K562 (cell line): ENCODE measurements at regions not wholly inside any gene's neighbourhood (a gene's known extent, or its start where the extent isn't known, plus 50 kb on each side); places are given as distances from the start of the nearest gene placed in this dataset.

Experiments used
- ATF2 ChIP-seq: sonication (generic); formaldehyde crosslinking; IDR thresholded peaks from 2 replicates; pipeline ENCODE4 v1.8.1; 2022; ENCODE audit warnings: missing genetic modification reagents
- CEBPG ChIP-seq, 3 experiments: fragments of 200-800 bp in 1 of 3; sonication (Bioruptor generic) in 1 of 3; sonication (generic) in 1 of 3; formaldehyde crosslinking in 1 of 3; IDR thresholded peaks in 2 of 3; conservative IDR thresholded peaks in 1 of 3; 2 replicates each; pipeline versions ENCODE4 v1.6.1 to v1.8.0; 2016 to 2022; ENCODE audit warnings: missing compliant biosample characterization in 2 of 3, missing genetic modification characterization in 2 of 3, mild to moderate bottlenecking in 1 of 3, missing genetic modification reagents in 1 of 3
- CLOCK ChIP-seq: fragments of 250-450 bp; sonication (Bioruptor Pico); IDR thresholded peaks from 2 replicates; pipeline ENCODE4 v1.4.0; 2020; ENCODE audit warnings: mild to moderate bottlenecking, moderate library complexity, borderline replicate concordance
- DMBX1 ChIP-seq: fragments of 250-450 bp; sonication (Bioruptor Pico); IDR thresholded peaks from 2 replicates; pipeline ENCODE4 v1.8.0; 2022; ENCODE audit warnings: inconsistent platforms, mild to moderate bottlenecking, moderate library complexity, borderline replicate concordance
- EP400 ChIP-seq: fragments of 450-650 bp; IDR thresholded peaks from 2 replicates; pipeline ENCODE4 v1.6.1; 2017; ENCODE audit warnings: antibody characterized with exemption, mild to moderate bottlenecking, moderate library complexity
- ILF3 ChIP-seq: fragments of 450-650 bp; IDR thresholded peaks from 2 replicates; pipeline ENCODE4 v1.6.1; 2018; ENCODE audit warnings: antibody characterized with exemption, mild to moderate bottlenecking, moderate library complexity, borderline replicate concordance
- MTA1 ChIP-seq: fragments of 450-650 bp; IDR thresholded peaks from 2 replicates; pipeline ENCODE4 v1.6.1; 2017; ENCODE audit warnings: borderline replicate concordance
- NBN ChIP-seq: fragments of 450-650 bp; IDR thresholded peaks from 2 replicates; pipeline ENCODE4 v1.6.1; 2016; ENCODE audit warnings: low read depth, mild to moderate bottlenecking
- RBFOX2 ChIP-seq: fragments of 200-400 bp; formaldehyde crosslinking; IDR thresholded peaks from 2 replicates; pipeline ENCODE4 v1.6.1; 2017; ENCODE audit warnings: low read depth, mild to moderate bottlenecking, low read length, moderate library complexity
- SMARCA4 ChIP-seq: fragments of 450-650 bp; IDR thresholded peaks from 2 replicates; pipeline ENCODE4 v1.6.1; 2016
- STAG1 ChIP-seq: sonication (generic); formaldehyde crosslinking; IDR thresholded peaks from 2 replicates; pipeline ENCODE4 v1.5.0; 2020; ENCODE audit warnings: missing genetic modification reagents, borderline replicate concordance
- TARDBP ChIP-seq: fragments of 450-650 bp; IDR thresholded peaks from 2 replicates; pipeline ENCODE4 v1.6.1; 2016
- THAP12 ChIP-seq: fragments of 250-450 bp; sonication (Bioruptor Pico); IDR thresholded peaks from 2 replicates; pipeline ENCODE4 v1.9.0; 2021; ENCODE audit warnings: mild to moderate bottlenecking, inconsistent platforms
- THRAP3 ChIP-seq: fragments of 450-650 bp; IDR thresholded peaks from 2 replicates; pipeline ENCODE4 v1.6.1; 2016; ENCODE audit warnings: mild to moderate bottlenecking, inconsistent platforms, borderline replicate concordance
- TOE1 ChIP-seq, 2 experiments: fragments of 450-650 bp in 1 of 2; sonication (generic) in 1 of 2; formaldehyde crosslinking in 1 of 2; IDR thresholded peaks; 2 replicates each; pipeline versions ENCODE4 v1.7.1 to v1.8.0; 2016 to 2022; ENCODE audit warnings: borderline replicate concordance in 2 of 2, mild to moderate bottlenecking in 2 of 2, antibody characterized with exemption in 1 of 2, inconsistent platforms in 1 of 2, low read depth in 1 of 2, missing genetic modification reagents in 1 of 2, moderate library complexity in 1 of 2
- YY1 ChIP-seq, 3 experiments: IDR thresholded peaks; 2 replicates each; pipeline ENCODE4 v1.6.1; 2011; ENCODE audit warnings: low read length in 2 of 3, mild to moderate bottlenecking in 2 of 3, moderate library complexity in 2 of 3, borderline replicate concordance in 1 of 3, control low read depth in 1 of 3, low read depth in 1 of 3; ENCODE audit not compliant: insufficient read depth in 3 of 3, insufficient replicate concordance in 2 of 3, control insufficient read depth in 1 of 3, insufficient read length in 1 of 3; ENCODE audit errors: extremely low read depth in 1 of 3
- ZNF316 ChIP-seq: fragments of 450-650 bp; IDR thresholded peaks from 2 replicates; pipeline ENCODE4 v1.6.1; 2016
- ZNF384 ChIP-seq: IDR thresholded peaks from 2 replicates; pipeline ENCODE4 v1.6.1; 2012; ENCODE audit warnings: low read depth, low read length, improper control_type of control experiment
- ZNF589 ChIP-seq: fragments of 200-800 bp; sonication (Bioruptor generic); IDR thresholded peaks from 2 replicates; pipeline ENCODE4 v1.6.1; 2016; ENCODE audit warnings: low read depth, missing genetic modification characterization, missing compliant biosample characterization

- no peak for TF ChIP-seq CLOCK (CRISPR knock-in tag)
- no peak for TF ChIP-seq THAP12
- 0 out of 2 replicates have a peak, but pooled peaks have one; percentile 46 for TF ChIP-seq THRAP3
- 0 out of 2 replicates have a peak, but pooled peaks have one; percentile 51 for TF ChIP-seq NBN
- no peak for TF ChIP-seq DMBX1 (CRISPR knock-in tag)
- no peak for TF ChIP-seq ATF2
- TF ChIP-seq SMARCA4, result 0 out of 2 replicates have a peak, but pooled peaks have one; percentile 2
- 0 out of 2 replicates have a peak, but pooled peaks have one; percentile 11 for TF ChIP-seq TOE1 (IDR thresholded peaks at IDR 0.05; ENCODE audit: borderline replicate concordance)
- no peak for TF ChIP-seq TOE1 (CRISPR knock-in tag; IDR thresholded peaks at IDR 0.05; ENCODE audit: borderline replicate concordance, low read depth)
- TF ChIP-seq EP400, result 0 out of 2 replicates have a peak, but pooled peaks have one; percentile 30
- TF ChIP-seq YY1 (IDR thresholded peaks at IDR 0.05; ENCODE audit: borderline replicate concordance in 1 of 3, control insufficient read depth in 1 of 3, extremely low read depth in 1 of 3, insufficient read depth in 3 of 3, insufficient read length in 1 of 3, insufficient replicate concordance in 2 of 3, low read depth in 1 of 3, low read length in 2 of 3), result peak in 1 of 3 experiments; percentile 2
- no peak for TF ChIP-seq ZNF589 (CRISPR knock-in tag)
- TF ChIP-seq ZNF316, result peak; percentile 20; the same call in 1 of the 2 replicates
- no peak for TF ChIP-seq STAG1
- no peak for TF ChIP-seq ILF3
- TF ChIP-seq MTA1, result peak; percentile 72; the same call in 1 of the 2 replicates
- TF ChIP-seq TARDBP, result no peak
- no peak for TF ChIP-seq ZNF384
- TF ChIP-seq RBFOX2, result no peak
- TF ChIP-seq CEBPG (CRISPR knock-in tag; IDR thresholded peaks at IDR 0.05), result no peak
- no peak for TF ChIP-seq CEBPG (tag; conservative IDR thresholded peaks at IDR 0.05 in 1 of 2, IDR thresholded peaks at IDR 0.05 in 1 of 2)
Observed at GRCh38 chr6:28782113-28782673, 141.6 kb downstream of the TRIM27 start (continued).
